ENCODE measurements at regions not wholly inside any gene's neighbourhood (a gene's known extent, or its start where the extent isn't known, plus 50 kb on each side); places are given as distances from the start of the nearest gene placed in this dataset.

DNA sequence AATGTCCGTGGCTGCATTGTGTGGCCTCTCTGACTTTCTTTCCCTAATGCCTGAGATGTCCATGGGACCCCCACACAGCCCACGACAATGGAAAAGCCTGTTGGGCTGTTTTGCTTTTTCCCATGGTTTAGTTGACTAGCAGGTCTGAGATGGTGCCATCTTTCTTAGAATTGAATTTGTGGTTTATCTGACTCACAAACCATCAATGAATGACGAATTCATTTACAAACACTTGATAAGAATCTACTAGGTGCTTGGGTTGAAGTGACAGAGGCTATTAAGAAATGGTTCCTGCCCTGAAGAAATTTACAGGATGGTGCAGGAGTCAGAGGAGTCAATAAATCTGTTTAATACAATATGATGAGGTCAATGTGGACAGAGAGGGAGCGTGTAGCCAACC lies 75.4 kb downstream of the OTUD1 start:
- TF ChIP-seq, protein P1, sequence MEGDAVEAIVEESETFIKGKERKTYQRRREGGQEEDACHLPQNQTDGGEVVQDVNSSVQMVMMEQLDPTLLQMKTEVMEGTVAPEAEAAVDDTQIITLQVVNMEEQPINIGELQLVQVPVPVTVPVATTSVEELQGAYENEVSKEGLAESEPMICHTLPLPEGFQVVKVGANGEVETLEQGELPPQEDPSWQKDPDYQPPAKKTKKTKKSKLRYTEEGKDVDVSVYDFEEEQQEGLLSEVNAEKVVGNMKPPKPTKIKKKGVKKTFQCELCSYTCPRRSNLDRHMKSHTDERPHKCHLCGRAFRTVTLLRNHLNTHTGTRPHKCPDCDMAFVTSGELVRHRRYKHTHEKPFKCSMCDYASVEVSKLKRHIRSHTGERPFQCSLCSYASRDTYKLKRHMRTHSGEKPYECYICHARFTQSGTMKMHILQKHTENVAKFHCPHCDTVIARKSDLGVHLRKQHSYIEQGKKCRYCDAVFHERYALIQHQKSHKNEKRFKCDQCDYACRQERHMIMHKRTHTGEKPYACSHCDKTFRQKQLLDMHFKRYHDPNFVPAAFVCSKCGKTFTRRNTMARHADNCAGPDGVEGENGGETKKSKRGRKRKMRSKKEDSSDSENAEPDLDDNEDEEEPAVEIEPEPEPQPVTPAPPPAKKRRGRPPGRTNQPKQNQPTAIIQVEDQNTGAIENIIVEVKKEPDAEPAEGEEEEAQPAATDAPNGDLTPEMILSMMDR (IDR thresholded peaks at IDR 0.05): no peak
- no peak for TF ChIP-seq POLR2AphosphoS5 (IDR thresholded peaks at IDR 0.05; ENCODE audit: low read depth, low read length)
